Stimulated activated naive CD8-positive, alpha-beta T cell treated with anti-CD3 and anti-CD28 coated beads, Interleukin-15, amount 100 ng/mL, for 72 hours (primary cell): ENCODE measurements at regions not wholly inside any gene's neighbourhood (a gene's known extent, or its start where the extent isn't known, plus 50 kb on each side); places are given as distances from the start of the nearest gene placed in this dataset.

Experiments used
- ATAC-seq: fragments of 150-1000 bp; cut with Tn5 transposase; 2 replicates; pipeline ENCODE4 v1.10.0; 2021; ENCODE audit warnings: mild to moderate bottlenecking, moderate library complexity
- DNase-seq, 2 donors: peaks; one replicate each; pipeline ENCODE4 v3.0.0; 2021 to 2022
- H3K27ac Mint-ChIP-seq, 2 donors: one replicate each; pipeline ENCODE4 v1.8.0; 2022; ENCODE audit warnings: mild to moderate bottlenecking in 2 of 2, mixed read lengths in 2 of 2, moderate library complexity in 2 of 2
- H3K27me3 Mint-ChIP-seq: one replicate; pipeline ENCODE4 v1.8.0; 2022; ENCODE audit warnings: mixed read lengths
- H3K4me1 Mint-ChIP-seq: one replicate; pipeline ENCODE4 v1.8.0; 2022; ENCODE audit warnings: mild to moderate bottlenecking, mixed read lengths
- H3K4me3 Mint-ChIP-seq, 2 donors: one replicate each; pipeline ENCODE4 v1.8.0; 2022; ENCODE audit warnings: mild to moderate bottlenecking in 2 of 2, mixed read lengths in 2 of 2, moderate library complexity in 1 of 2
- H3K9me3 Mint-ChIP-seq, 2 donors: one replicate each; pipeline ENCODE4 v1.8.0; 2022; ENCODE audit warnings: mixed read lengths in 2 of 2

GRCh38 chr17:79667746-79668145, 56.9 kb upstream of the RBFOX3 start:
- Mint-ChIP-seq H3K4me3 (no peak overlapping the region), H3K27ac (no peak overlapping the region), H3K4me1 (peaks cover 7% of the 10 kb centered on the region), H3K9me3 (peaks cover 0 to 6% of the 10 kb centered on the region in 2 donors), H3K27me3 (peaks cover 76% of the 10 kb centered on the region)
- ATAC-seq (no peak), DNase-seq (no peak)

- DNase-seq (no peak), ATAC-seq (no peak)
- peaks cover 7% of the 10 kb centered on the region for H3K4me1 Mint-ChIP-seq
- no peak overlapping the region for H3K4me3 Mint-ChIP-seq
- peaks cover 0 to 6% of the 10 kb centered on the region in 2 donors for H3K9me3 Mint-ChIP-seq
- H3K27me3 Mint-ChIP-seq: peaks cover 81% of the 10 kb centered on the region
- H3K27ac Mint-ChIP-seq: no peak overlapping the region
These were observed 56.4 kb upstream of the RBFOX3 start for GRCh38 chr17:79667121-79667715.

GRCh38 chr17:79666111-79666510, 55.3 kb upstream of the RBFOX3 start:
- ATAC-seq: no peak
- DNase-seq: no peak
- H3K27me3 Mint-ChIP-seq: peaks cover 84% of the 10 kb centered on the region
- no peak overlapping the region for H3K4me3 Mint-ChIP-seq
- H3K4me1 Mint-ChIP-seq: peaks cover 7% of the 10 kb centered on the region
- H3K9me3 Mint-ChIP-seq: peaks cover 0 to 14% of the 10 kb centered on the region in 2 donors
- no peak overlapping the region for H3K27ac Mint-ChIP-seq

GRCh38 chr17:79664930-79665737, 54.3 kb upstream of the RBFOX3 start:
- Mint-ChIP-seq H3K27me3 (peaks cover 84% of the 10 kb centered on the region), H3K4me3 (no peak overlapping the region), H3K9me3 (peaks cover 5 to 20% of the 10 kb centered on the region in 2 donors), H3K4me1 (peaks cover 7% of the 10 kb centered on the region), H3K27ac (no peak overlapping the region)
- no peak for ATAC-seq
- no peak for DNase-seq

GRCh38 chr17:79661292-79662041, 50.6 kb upstream of the RBFOX3 start:
- peaks cover 14% of the 10 kb centered on the region for H3K4me1 Mint-ChIP-seq
- H3K9me3 Mint-ChIP-seq: peaks cover 5 to 20% of the 10 kb centered on the region in 2 donors
- DNase-seq (no peak), ATAC-seq (no peak)
- H3K27me3 Mint-ChIP-seq: peaks cover 91% of the 10 kb centered on the region
- H3K27ac Mint-ChIP-seq: no peak overlapping the region
- H3K4me3 Mint-ChIP-seq: no peak overlapping the region
